LNCaP clone FGC (cell line): ENCODE measurements at regions not wholly inside any gene's neighbourhood (a gene's known extent, or its start where the extent isn't known, plus 50 kb on each side); places are given as distances from the start of the nearest gene placed in this dataset.

Experiments
- DNase-seq: peaks from one replicate; pipeline ENCODE4 v3.0.0-alpha.2; 2011; ENCODE audit warnings: low read depth
- H3K4me3 ChIP-seq: 2 replicates; pipeline ENCODE4 v1.5.1; 2011; ENCODE audit warnings: mild to moderate bottlenecking, low read depth, low read length, control low read depth
- CTCF ChIP-seq: IDR thresholded peaks from 2 replicates; pipeline ENCODE4 v1.5.1; 2012; ENCODE audit warnings: mild to moderate bottlenecking; ENCODE audit not compliant: control insufficient read depth, insufficient read depth; ENCODE audit errors: extremely low read depth

- no peak for DNase-seq
- no peak for TF ChIP-seq CTCF
- H3K4me3 ChIP-seq = no peak overlapping the region
These were observed 157.7 kb upstream of the LHX1 start for GRCh38 chr17:36779550-36779949.

DNA sequence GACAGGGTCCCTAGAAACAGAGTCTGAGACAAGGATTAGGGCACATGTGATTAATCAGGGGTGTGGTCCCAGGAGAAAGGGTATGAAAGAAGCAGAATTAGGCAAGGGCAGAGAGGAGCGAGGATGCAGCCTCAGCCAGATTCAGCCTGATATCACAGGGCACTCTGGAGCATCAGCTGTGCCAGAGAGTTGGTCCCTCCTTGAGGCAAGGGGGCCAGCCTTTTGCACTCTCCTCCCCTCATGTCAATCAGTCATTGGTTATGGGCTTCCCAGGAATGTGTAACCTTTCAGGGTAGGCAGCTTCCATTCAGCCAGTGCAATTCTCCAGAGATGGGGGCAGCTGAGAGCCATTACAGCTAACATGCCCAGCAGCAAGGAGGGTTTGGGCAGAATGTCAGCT lies 152.6 kb upstream of the LHX1 start:
- TF ChIP-seq CTCF = no peak
- no peak overlapping the region for H3K4me3 ChIP-seq
- DNase-seq = no peak

DNA sequence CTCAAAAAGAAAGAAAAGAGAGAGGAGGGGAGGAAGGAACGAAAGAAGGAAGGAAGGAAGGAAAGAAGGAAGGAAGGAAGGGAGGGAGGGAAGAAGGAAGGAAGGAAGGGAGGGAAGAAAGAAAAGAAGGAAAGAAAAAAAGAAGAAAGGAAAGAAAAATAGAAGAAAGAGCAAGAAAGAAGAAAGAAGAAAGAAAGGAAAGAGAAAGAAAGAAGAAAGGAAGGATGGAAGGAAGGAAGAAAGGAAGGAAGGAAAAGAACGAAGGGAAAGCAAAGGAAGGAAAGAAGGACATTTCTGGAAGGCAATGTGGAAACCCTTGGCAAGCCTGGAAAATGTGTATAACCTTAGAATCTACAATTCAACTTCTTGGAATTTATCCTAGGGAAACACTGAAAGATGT lies 150.4 kb upstream of the LHX1 start:
- no peak for DNase-seq
- H3K4me3 ChIP-seq = no peak overlapping the region
- TF ChIP-seq CTCF = no peak

DNA sequence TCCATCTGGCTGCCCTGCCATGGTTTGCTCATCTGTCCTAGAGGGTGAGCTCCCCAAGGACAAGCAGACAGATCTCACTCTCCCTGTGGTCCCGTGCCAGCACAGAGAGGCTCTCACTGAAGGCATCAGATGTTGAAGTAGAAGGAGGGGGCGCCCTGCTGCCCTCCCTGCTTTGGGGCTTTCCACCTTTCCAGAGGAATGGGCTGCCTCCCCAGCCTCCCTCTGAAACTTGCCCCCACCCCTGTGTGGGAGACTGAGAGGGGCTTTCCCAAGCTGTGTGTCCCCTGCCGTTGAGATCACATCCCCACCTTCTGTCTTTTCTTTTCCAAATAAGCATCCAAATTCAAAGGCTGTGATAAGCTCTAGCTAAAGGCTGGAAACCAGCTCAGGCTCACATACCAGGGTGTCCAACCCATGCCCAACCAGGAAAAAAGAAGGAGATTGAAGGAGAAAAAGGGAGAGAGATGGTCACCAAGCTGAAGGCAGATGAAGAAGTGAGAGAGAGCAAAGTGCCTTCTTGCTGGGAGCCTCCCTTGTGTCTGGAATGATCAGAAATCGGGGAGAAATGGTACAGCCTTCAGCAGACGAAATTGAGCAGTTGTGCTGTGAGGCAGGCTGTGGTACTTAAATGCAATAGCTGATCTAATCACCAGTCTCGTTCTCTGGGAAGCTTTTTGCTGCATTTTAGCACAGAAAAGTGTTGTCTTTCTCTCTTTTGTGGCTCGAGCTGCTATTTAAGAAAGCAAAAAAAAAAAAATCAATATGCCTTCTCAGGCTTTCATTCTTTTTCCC lies 145.9 kb upstream of the LHX1 start:
- DNase-seq = no peak
- no peak overlapping the region for H3K4me3 ChIP-seq
- no peak for TF ChIP-seq CTCF

- DNase-seq = no peak
- TF ChIP-seq CTCF = no peak
- no peak overlapping the region for H3K4me3 ChIP-seq
These were observed 145.3 kb upstream of the LHX1 start for GRCh38 chr17:36791942-36792475.

GRCh38 chr17:36792849-36793248 lies 144.4 kb upstream of the LHX1 start:
- no peak for DNase-seq
- H3K4me3 ChIP-seq = no peak overlapping the region
- TF ChIP-seq CTCF = no peak

DNA sequence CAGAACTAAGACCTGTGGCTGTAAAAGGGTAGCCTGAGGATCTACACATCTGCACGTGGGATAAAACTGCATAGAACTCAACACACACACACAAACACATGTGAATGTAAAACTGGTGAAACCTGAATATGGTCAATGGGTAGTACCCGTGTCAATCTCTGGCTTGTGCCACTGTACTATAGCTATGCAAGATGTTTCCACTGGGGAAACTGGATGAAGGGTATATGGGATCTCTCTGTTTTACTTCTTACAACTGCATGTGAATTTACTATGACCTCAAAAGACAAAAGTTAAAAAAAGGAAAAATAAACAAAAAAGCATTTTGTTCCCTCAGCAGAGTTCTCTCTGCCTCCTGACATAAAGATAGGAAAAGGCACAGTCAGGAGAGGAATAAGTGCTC lies 143.3 kb upstream of the LHX1 start:
- no peak for DNase-seq
- TF ChIP-seq CTCF = no peak
- H3K4me3 ChIP-seq = no peak overlapping the region
